ENCODE measurements at regions not wholly inside any gene's neighbourhood (a gene's known extent, or its start where the extent isn't known, plus 50 kb on each side); places are given as distances from the start of the nearest gene placed in this dataset.
A peak's percentile ranks its signal among the peaks of the same experiment; 100 is the strongest.

DNA sequence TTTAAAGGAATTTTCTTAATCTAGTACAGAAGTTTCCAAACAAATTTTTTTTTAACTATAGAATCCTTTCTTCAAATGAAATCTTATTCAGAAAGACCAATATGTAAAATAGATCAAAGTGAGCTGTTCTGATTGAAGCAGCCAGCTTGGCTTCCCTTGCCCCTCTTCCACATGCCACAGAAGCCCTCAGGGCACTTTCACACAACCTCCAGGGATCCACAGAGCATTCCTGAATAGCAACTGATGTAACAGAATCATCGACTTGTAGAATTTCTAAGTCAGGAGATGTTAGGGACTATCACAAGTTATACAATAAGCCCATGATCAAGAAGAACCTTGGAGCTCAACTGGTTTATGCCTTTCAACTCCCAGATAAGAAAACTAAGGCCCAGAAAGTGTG lies 427.8 kb upstream of the C9orf72 start:
- no peaks in the 10 kb centered on the region for H3K4me1 ChIP-seq (replicated peaks in 1 of 4; ENCODE audit: control insufficient read depth in 3 of 4, insufficient read depth in 4 of 4, low read length in 3 of 4)
- no peak overlapping the region for H3K14ac ChIP-seq (ENCODE audit: insufficient read length)
- H4K91ac ChIP-seq (replicated peaks; ENCODE audit: insufficient read length, low read length): no peak overlapping the region
- H4K20me1 ChIP-seq (replicated peaks in 1 of 2; ENCODE audit: control insufficient read depth in 1 of 2, insufficient read depth in 2 of 2, low read length in 2 of 2): no peaks in the 10 kb centered on the region
- DNase-seq (ENCODE audit: low read depth in 1 of 2, low spot score in 2 of 2): peak in 1 of 2 experiments; percentile 7
- no peak overlapping the region for H3K27ac ChIP-seq (ENCODE audit: low read depth, low read length)
- no peak overlapping the region for H3K4me2 ChIP-seq (ENCODE audit: insufficient read depth in 1 of 2, low read depth in 2 of 2, low read length in 2 of 2)
- no peaks in the 10 kb centered on the region for H3K27me3 ChIP-seq (replicated peaks in 1 of 4; ENCODE audit: control insufficient read depth in 3 of 4, extremely low read depth in 1 of 4, insufficient read depth in 3 of 4, low read length in 3 of 4)
- ChIA-PET CTCF (ENCODE audit: partially characterized antibody) (interaction anchor here (0.7 kb wide), 1 partner anchor 9 kb away, joined by 3 read pairs; no protein-coding TSS in a partner anchor), POLR2A (ENCODE audit: partially characterized antibody) (no interaction called here)
- H3K56ac ChIP-seq (replicated peaks; ENCODE audit: insufficient read length, low read depth, low read length): no peak overlapping the region
- H3K4ac ChIP-seq (replicated peaks; ENCODE audit: insufficient read length, low read depth, low read length): no peak overlapping the region
- no peak overlapping the region for H3K23ac ChIP-seq (ENCODE audit: insufficient read length)
- H2AK5ac ChIP-seq (ENCODE audit: low read depth, low read length): no peak overlapping the region
- H3K23me2 ChIP-seq (ENCODE audit: low read depth, low read length): no peaks in the 10 kb centered on the region
- no peak overlapping the region for H3K9ac ChIP-seq (replicated peaks in 1 of 4; ENCODE audit: extremely low read depth in 1 of 4, low read depth in 3 of 4, low read length in 3 of 4)
- H2BK15ac ChIP-seq (ENCODE audit: low read length): no peak overlapping the region
- WGBS, 2 experiments (ENCODE audit: extremely low coverage in 1 of 2, insufficient coverage in 1 of 2, insufficient read length in 1 of 2, insufficient replicate concordance in 2 of 2, low coverage in 1 of 2, low lambda C conversion rate in 2 of 2, missing lambda C conversion rate in 1 of 2): 94% methylated on average over 1 of the region's 1 CpG; no CpG with 5 or more reads in 1 of the 2 experiments
- no peak overlapping the region for H3K4me3 ChIP-seq (ENCODE audit: extremely low read depth in 1 of 4, insufficient read depth in 2 of 4, low read depth in 3 of 4, low read length in 4 of 4)
- H4K8ac ChIP-seq (ENCODE audit: extremely low read depth, insufficient read depth, low read length): no peak overlapping the region
- no peaks in the 10 kb centered on the region for H3K9me3 ChIP-seq (ENCODE audit: insufficient read depth in 2 of 2, low read depth in 1 of 2, low read length in 1 of 2)
- no peaks in the 10 kb centered on the region for H3K79me2 ChIP-seq (ENCODE audit: control insufficient read depth in 1 of 2, insufficient read depth in 2 of 2, low read length in 2 of 2)
- H3K18ac ChIP-seq (ENCODE audit: extremely low read depth, low read length): no peak overlapping the region
- no peak overlapping the region for H2BK120ac ChIP-seq (replicated peaks; ENCODE audit: low read depth, low read length)
- no peak overlapping the region for H2AFZ ChIP-seq (ENCODE audit: low read length)
- no peak overlapping the region for H4K5ac ChIP-seq (ENCODE audit: insufficient read length, low read depth, low read length)
- H2BK12ac ChIP-seq (ENCODE audit: low read depth, low read length): no peak overlapping the region
- H2BK5ac ChIP-seq (ENCODE audit: low read depth, low read length): no peak overlapping the region
- H3K36me3 ChIP-seq (ENCODE audit: control insufficient read depth in 2 of 4, insufficient read depth in 4 of 4, low read length in 3 of 4): no peaks in the 10 kb centered on the region
- H3K79me1 ChIP-seq (ENCODE audit: low read depth, low read length): no peaks in the 10 kb centered on the region
- FAIRE-seq: no peak
- H2BK20ac ChIP-seq (ENCODE audit: low read length): no peak overlapping the region
- TF ChIP-seq KDM5A (IDR thresholded peaks at IDR 0.05; ENCODE audit: low read length) (no peak), TAF7 (optimal IDR thresholded peaks at IDR 0.05; ENCODE audit: borderline replicate concordance, low read depth, low read length) (no peak), NRF1 (IDR thresholded peaks at IDR 0.05; ENCODE audit: low read depth, low read length) (no peak), RXRA (IDR thresholded peaks at IDR 0.05; ENCODE audit: insufficient read depth, low read depth, low read length) (no peak), TAF1 (IDR thresholded peaks at IDR 0.05; ENCODE audit: low read depth, low read length) (no peak), HDAC6 (IDR thresholded peaks at IDR 0.05; ENCODE audit: low read depth, low read length) (no peak), BACH1 (IDR thresholded peaks at IDR 0.05; ENCODE audit: low read length) (no peak), RNF2 (IDR thresholded peaks at IDR 0.05; ENCODE audit: borderline replicate concordance, low read depth, low read length, missing control alignments, poor library complexity, severe bottlenecking) (no peak), BCL11A (IDR thresholded peaks at IDR 0.05; ENCODE audit: low read depth in 2 of 2, low read length in 2 of 2) (no peak), JUN (IDR thresholded peaks at IDR 0.05; ENCODE audit: low read depth, low read length) (no peak), EP300 (IDR thresholded peaks at IDR 0.05; ENCODE audit: borderline replicate concordance in 1 of 2, low read depth in 2 of 2, low read length in 2 of 2) (no peak)
- TF ChIP-seq, protein P1, sequence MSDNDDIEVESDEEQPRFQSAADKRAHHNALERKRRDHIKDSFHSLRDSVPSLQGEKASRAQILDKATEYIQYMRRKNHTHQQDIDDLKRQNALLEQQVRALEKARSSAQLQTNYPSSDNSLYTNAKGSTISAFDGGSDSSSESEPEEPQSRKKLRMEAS (IDR thresholded peaks at IDR 0.05): no peak
- TF ChIP-seq, protein P2, sequence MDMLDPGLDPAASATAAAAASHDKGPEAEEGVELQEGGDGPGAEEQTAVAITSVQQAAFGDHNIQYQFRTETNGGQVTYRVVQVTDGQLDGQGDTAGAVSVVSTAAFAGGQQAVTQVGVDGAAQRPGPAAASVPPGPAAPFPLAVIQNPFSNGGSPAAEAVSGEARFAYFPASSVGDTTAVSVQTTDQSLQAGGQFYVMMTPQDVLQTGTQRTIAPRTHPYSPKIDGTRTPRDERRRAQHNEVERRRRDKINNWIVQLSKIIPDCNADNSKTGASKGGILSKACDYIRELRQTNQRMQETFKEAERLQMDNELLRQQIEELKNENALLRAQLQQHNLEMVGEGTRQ (IDR thresholded peaks at IDR 0.05; ENCODE audit: low read length): no peak
